Keratinocyte (primary cell): ENCODE measurements at regions not wholly inside any gene's neighbourhood (a gene's known extent, or its start where the extent isn't known, plus 50 kb on each side); places are given as distances from the start of the nearest gene placed in this dataset.
"Not testable (repeated sequence)": the region's sequence is repeated elsewhere in the genome, so short reads cannot be mapped to it uniquely, and the experiment has no call there.

Source experiments
- DNase-seq: peaks from one replicate; pipeline ENCODE4 v3.0.0-alpha.2; 2011; ENCODE audit warnings: low read depth, missing footprints, low spot score
- FAIRE-seq: peaks from 2 replicates; lab custom pipeline; 2011; peaks lifted over from hg19 to GRCh38; lab: Jason Lieb, UNC
- H2AFZ ChIP-seq: 2 replicates; pipeline ENCODE4 v1.6.0; 2012; ENCODE audit warnings: low read length, control low read depth, inconsistent platforms; ENCODE audit not compliant: control insufficient read depth
- H3K27ac ChIP-seq: 2 replicates; pipeline ENCODE4 v1.5.1; 2011; ENCODE audit warnings: low read length; ENCODE audit not compliant: control insufficient read depth, insufficient read depth
- H3K27me3 ChIP-seq: 3 replicates; pipeline ENCODE4 v1.6.0; 2011; ENCODE audit warnings: low read length; ENCODE audit not compliant: control insufficient read depth, insufficient read depth; ENCODE audit errors: extremely low read depth
- H3K36me3 ChIP-seq, 2 experiments: 2 replicates in 1 of 2; 3 replicates in 1 of 2; pipeline ENCODE4 v1.5.1; 2011; ENCODE audit warnings: low read length in 2 of 2, mild to moderate bottlenecking in 1 of 2; ENCODE audit not compliant: control insufficient read depth in 2 of 2, insufficient read depth in 2 of 2; ENCODE audit errors: extremely low read depth in 1 of 2
- H3K4me1 ChIP-seq: 3 replicates; pipeline ENCODE4 v1.5.1; 2011; ENCODE audit warnings: low read length; ENCODE audit not compliant: control insufficient read depth, insufficient read depth; ENCODE audit errors: extremely low read depth
- H3K4me2 ChIP-seq: 3 replicates; pipeline ENCODE4 v1.6.0; 2011; ENCODE audit warnings: low read depth, low read length; ENCODE audit not compliant: control insufficient read depth, insufficient read depth; ENCODE audit errors: extremely low read depth
- H3K4me3 ChIP-seq, 3 experiments: fragments of 200-600 bp in 1 of 3; sonication (generic) in 1 of 3; 2 replicates in 2 of 3; 3 replicates in 1 of 3; pipeline ENCODE4 v1.5.1; 2011 to 2016; ENCODE audit warnings: low read length in 3 of 3, mild to moderate bottlenecking in 3 of 3, control low read depth in 2 of 3, inconsistent platforms in 1 of 3, low read depth in 1 of 3, mixed read lengths in 1 of 3, mixed run types in 1 of 3, moderate library complexity in 1 of 3; ENCODE audit not compliant: control insufficient read depth in 2 of 3, insufficient read depth in 2 of 3; ENCODE audit errors: extremely low read depth in 1 of 3
- H3K79me2 ChIP-seq: 2 replicates; pipeline ENCODE4 v1.6.0; 2012; ENCODE audit warnings: low read length; ENCODE audit not compliant: control insufficient read depth, insufficient read depth
- H3K9ac ChIP-seq: 3 replicates; pipeline ENCODE4 v1.6.0; 2011; ENCODE audit warnings: low read length; ENCODE audit not compliant: control insufficient read depth, insufficient read depth; ENCODE audit errors: extremely low read depth
- H3K9me1 ChIP-seq: 3 replicates; pipeline ENCODE4 v1.6.0; 2011; ENCODE audit warnings: low read length; ENCODE audit not compliant: control insufficient read depth, insufficient read depth; ENCODE audit errors: extremely low read depth
- H3K9me3 ChIP-seq: 2 replicates; pipeline ENCODE4 v1.5.1; 2012; ENCODE audit warnings: low read depth, low read length; ENCODE audit not compliant: control insufficient read depth
- H4K20me1 ChIP-seq: 3 replicates; pipeline ENCODE4 v1.6.0; 2011; ENCODE audit warnings: low read length; ENCODE audit not compliant: control insufficient read depth, insufficient read depth; ENCODE audit errors: extremely low read depth
- CTCF ChIP-seq, 3 experiments: IDR thresholded peaks in 1 of 3; conservative IDR thresholded peaks in 1 of 3; optimal IDR thresholded peaks in 1 of 3; 2 replicates in 2 of 3; 3 replicates in 1 of 3; pipeline versions ENCODE3 to v1.5.1; 2011; ENCODE audit warnings: low read length in 3 of 3, mild to moderate bottlenecking in 3 of 3, moderate library complexity in 2 of 3, control low read depth in 1 of 3, inconsistent platforms in 1 of 3; ENCODE audit not compliant: insufficient read depth in 2 of 3; ENCODE audit errors: extremely low read depth in 1 of 3
- EZH2 ChIP-seq: IDR thresholded peaks from one replicate; pipeline ENCODE4 v1.6.1; 2012; ENCODE audit warnings: inconsistent platforms, mild to moderate bottlenecking, low read length, moderate library complexity
- dilution Hi-C: fragments of 300-500 bp; cut with MboI; formaldehyde crosslinking; loops from one replicate; pipeline ENCODE4 v1.7.0; 2020; ENCODE audit warnings: low sequenced_read_pairs; ENCODE audit not compliant: extremely low pct_ligation_motif_present

GRCh38 chr3:13138833-13139145 lies 65.6 kb upstream of the IQSEC1 start:
- no peaks in the 10 kb centered on the region for H3K9me3 ChIP-seq
- dilution Hi-C loops: no loop called here
- no peak overlapping the region for H3K9ac ChIP-seq
- no peaks in the 10 kb centered on the region for H3K4me1 ChIP-seq
- peaks cover 6% of the 10 kb centered on the region for H3K27me3 ChIP-seq
- no peak overlapping the region for H3K27ac ChIP-seq
- peaks cover 2% of the 10 kb centered on the region for H4K20me1 ChIP-seq
- no peak for FAIRE-seq
- no peak overlapping the region for H3K4me2 ChIP-seq
- no peak for TF ChIP-seq EZH2
- TF ChIP-seq CTCF (optimal IDR thresholded peaks at IDR 0.05 in 1 of 3, IDR thresholded peaks at IDR 0.05 in 1 of 3, conservative IDR thresholded peaks at IDR 0.05 in 1 of 3; ENCODE audit: extremely low read depth in 1 of 3, insufficient read depth in 2 of 3, low read length in 3 of 3): no peak
- no peak overlapping the region for H3K4me3 ChIP-seq
- no peak overlapping the region for H2AFZ ChIP-seq
- no peak for DNase-seq
- no peaks in the 10 kb centered on the region for H3K79me2 ChIP-seq
- no peaks in the 10 kb centered on the region for H3K9me1 ChIP-seq
- no peaks in the 10 kb centered on the region for H3K36me3 ChIP-seq

DNA sequence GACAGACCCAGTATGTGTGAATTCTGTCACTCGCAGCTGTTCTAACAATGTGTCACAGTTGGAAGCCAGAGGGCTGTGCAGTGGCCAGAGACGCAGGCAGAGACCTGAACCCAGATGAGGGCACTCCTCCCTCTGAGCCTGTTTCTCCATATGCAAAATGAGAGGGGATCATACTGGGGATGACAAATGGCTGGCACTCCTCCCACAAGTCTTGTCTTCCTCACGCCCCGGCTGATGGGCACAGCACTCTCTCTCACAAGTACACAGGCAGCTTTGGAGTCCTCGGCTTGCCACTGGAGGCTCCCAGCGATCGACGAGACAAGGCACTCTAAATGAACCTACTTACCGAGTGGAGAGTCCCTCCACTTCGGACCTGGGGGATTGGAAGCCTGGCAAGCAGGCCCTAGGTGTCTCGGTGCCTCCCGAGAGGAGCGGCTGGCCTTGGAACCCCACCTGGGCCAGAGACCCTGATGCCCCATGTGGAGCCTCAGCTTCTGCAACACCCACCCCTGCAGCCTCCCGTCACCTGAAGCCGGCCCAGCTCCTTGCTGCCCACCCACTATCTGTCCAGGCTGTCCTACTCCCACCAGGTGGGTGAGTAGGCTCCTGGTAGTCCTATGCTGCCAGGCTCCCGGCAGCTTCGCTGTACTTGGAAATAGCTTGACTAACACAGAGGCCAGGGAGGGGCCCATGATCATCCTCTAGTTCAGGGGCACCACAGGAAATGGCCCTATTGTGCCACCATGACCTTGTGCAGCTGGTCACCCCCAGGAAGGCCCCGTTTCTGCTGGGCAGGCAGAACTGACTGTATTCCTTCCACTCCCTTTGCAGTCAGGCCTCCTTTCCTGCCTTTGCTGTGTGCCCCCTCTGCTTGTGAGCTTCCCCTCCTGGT lies 65.0 kb upstream of the IQSEC1 start:
- H3K9ac ChIP-seq: no peak overlapping the region
- no peaks in the 10 kb centered on the region for H3K9me3 ChIP-seq
- H3K4me2 ChIP-seq: no peak overlapping the region
- H3K9me1 ChIP-seq: no peaks in the 10 kb centered on the region
- no peak overlapping the region for H2AFZ ChIP-seq
- DNase-seq (no peak), FAIRE-seq (no peak)
- H3K79me2 ChIP-seq: no peaks in the 10 kb centered on the region
- no peak overlapping the region for H3K27ac ChIP-seq
- H3K27me3 ChIP-seq: peaks cover 10% of the 10 kb centered on the region
- peaks cover 2% of the 10 kb centered on the region for H4K20me1 ChIP-seq
- H3K36me3 ChIP-seq: no peaks in the 10 kb centered on the region
- TF ChIP-seq EZH2: no peak
- no peak for TF ChIP-seq CTCF (optimal IDR thresholded peaks at IDR 0.05 in 1 of 3, IDR thresholded peaks at IDR 0.05 in 1 of 3, conservative IDR thresholded peaks at IDR 0.05 in 1 of 3; ENCODE audit: extremely low read depth in 1 of 3, insufficient read depth in 2 of 3, low read length in 3 of 3)
- no peak overlapping the region for H3K4me3 ChIP-seq
- dilution Hi-C loops: no loop called here
- no peaks in the 10 kb centered on the region for H3K4me1 ChIP-seq

GRCh38 chr3:13136848-13137247 lies 63.6 kb upstream of the IQSEC1 start:
- H4K20me1 ChIP-seq, H3K4me3 ChIP-seq, H2AFZ ChIP-seq, H3K9me1 ChIP-seq, H3K36me3 ChIP-seq, DNase-seq, H3K4me1 ChIP-seq, H3K9me3 ChIP-seq, FAIRE-seq, dilution Hi-C loops, H3K79me2 ChIP-seq, H3K4me2 ChIP-seq, H3K9ac ChIP-seq, H3K27ac ChIP-seq, H3K27me3 ChIP-seq: not testable (repeated sequence)
